ENCODE measurements at regions not wholly inside any gene's neighbourhood (a gene's known extent, or its start where the extent isn't known, plus 50 kb on each side); places are given as distances from the start of the nearest gene placed in this dataset.
A peak's percentile ranks its signal among the peaks of the same experiment; 100 is the strongest.

- no peak for DNase-seq
Measured at GRCh38 chr13:73782450-73783449, 351.5 kb downstream of the KLF12 start.

GRCh38 chr13:73781384-73781783, 352.8 kb downstream of the KLF12 start:
- no peak for DNase-seq

- no peak for DNase-seq
Measured at GRCh38 chr13:73779881-73780280, 354.3 kb downstream of the KLF12 start.

- DNase-seq = no peak
Measured at GRCh38 chr13:73778242-73778864, 355.9 kb downstream of the KLF12 start.

- DNase-seq = no peak
Measured at GRCh38 chr13:73777134-73777533, 357.1 kb downstream of the KLF12 start.

- DNase-seq = no peak
Measured at GRCh38 chr13:73776151-73776785, 357.9 kb downstream of the KLF12 start.

- no peak for DNase-seq
Measured at GRCh38 chr13:73773168-73773549, 361.0 kb downstream of the KLF12 start.

GRCh38 chr13:73772449-73773167, 361.6 kb downstream of the KLF12 start:
- no peak for DNase-seq

- DNase-seq = peak in 3 of 5 donors; percentile 3 to 14 (median 13)
Measured at GRCh38 chr13:73767747-73768315, 366.4 kb downstream of the KLF12 start.

- DNase-seq = peak in 2 of 5 donors; percentile 3 to 5
Measured at GRCh38 chr13:73767191-73767741, 366.9 kb downstream of the KLF12 start.

GRCh38 chr13:73765651-73766384, 368.4 kb downstream of the KLF12 start:
- DNase-seq = peak; percentile 50 to 84 (median 71)

GRCh38 chr13:73759434-73759833, 374.8 kb downstream of the KLF12 start:
- DNase-seq = no peak

GRCh38 chr13:73757481-73758233, 376.5 kb downstream of the KLF12 start:
- DNase-seq = no peak

GRCh38 chr13:73754727-73755292, 379.4 kb downstream of the KLF12 start:
- DNase-seq = peak in 3 of 5 donors; percentile 19 to 37 (median 23)

GRCh38 chr13:73754241-73754640, 380.0 kb downstream of the KLF12 start:
- DNase-seq = no peak

- no peak for DNase-seq
Measured at GRCh38 chr13:73751290-73751689, 382.9 kb downstream of the KLF12 start.

GRCh38 chr13:73748404-73748803, 385.8 kb downstream of the KLF12 start:
- no peak for DNase-seq

GRCh38 chr13:73745190-73745589, 389.0 kb downstream of the KLF12 start:
- no peak for DNase-seq

- no peak for DNase-seq
Measured at GRCh38 chr13:73742982-73743381, 391.2 kb downstream of the KLF12 start.

GRCh38 chr13:73741742-73742141, 392.5 kb downstream of the KLF12 start:
- DNase-seq = no peak
